Raji (cell line): ENCODE measurements at regions not wholly inside any gene's neighbourhood (a gene's known extent, or its start where the extent isn't known, plus 50 kb on each side); places are given as distances from the start of the nearest gene placed in this dataset.

ENCODE experiments used
- POLR2A ChIP-seq: IDR thresholded peaks from 2 replicates; pipeline ENCODE4 v1.6.1; 2011; ENCODE audit warnings: low read depth, low read length, control low read depth; ENCODE audit not compliant: insufficient read depth

DNA sequence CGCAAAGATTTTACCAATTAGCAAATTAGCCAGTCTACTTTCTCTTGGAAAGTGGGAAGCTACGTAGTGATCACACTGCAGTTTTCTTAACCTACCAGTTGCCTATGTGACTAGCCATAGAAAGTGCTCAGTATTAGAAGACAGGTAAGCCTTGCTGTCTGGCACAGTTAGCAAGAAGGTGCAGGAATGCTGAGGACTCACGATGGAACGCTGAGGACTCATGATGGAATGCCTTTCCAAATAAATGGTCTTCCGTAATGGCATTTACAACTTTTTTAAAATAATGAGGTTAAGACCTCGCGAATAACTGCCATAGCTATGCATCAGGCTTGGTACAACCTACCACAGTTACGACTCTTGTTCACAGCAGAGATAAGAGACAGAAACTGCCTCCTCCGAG, 1645.6 kb upstream of the MIR17HG start:
- TF ChIP-seq POLR2A, result no peak

- TF ChIP-seq POLR2A, result no peak
These were observed 1643.4 kb upstream of the MIR17HG start for GRCh38 chr13:89704040-89704439.

- TF ChIP-seq POLR2A, result no peak
These were observed 1639.5 kb upstream of the MIR17HG start for GRCh38 chr13:89708013-89708412.

GRCh38 chr13:89721216-89721615, 1626.3 kb upstream of the MIR17HG start:
- TF ChIP-seq POLR2A, result no peak

DNA sequence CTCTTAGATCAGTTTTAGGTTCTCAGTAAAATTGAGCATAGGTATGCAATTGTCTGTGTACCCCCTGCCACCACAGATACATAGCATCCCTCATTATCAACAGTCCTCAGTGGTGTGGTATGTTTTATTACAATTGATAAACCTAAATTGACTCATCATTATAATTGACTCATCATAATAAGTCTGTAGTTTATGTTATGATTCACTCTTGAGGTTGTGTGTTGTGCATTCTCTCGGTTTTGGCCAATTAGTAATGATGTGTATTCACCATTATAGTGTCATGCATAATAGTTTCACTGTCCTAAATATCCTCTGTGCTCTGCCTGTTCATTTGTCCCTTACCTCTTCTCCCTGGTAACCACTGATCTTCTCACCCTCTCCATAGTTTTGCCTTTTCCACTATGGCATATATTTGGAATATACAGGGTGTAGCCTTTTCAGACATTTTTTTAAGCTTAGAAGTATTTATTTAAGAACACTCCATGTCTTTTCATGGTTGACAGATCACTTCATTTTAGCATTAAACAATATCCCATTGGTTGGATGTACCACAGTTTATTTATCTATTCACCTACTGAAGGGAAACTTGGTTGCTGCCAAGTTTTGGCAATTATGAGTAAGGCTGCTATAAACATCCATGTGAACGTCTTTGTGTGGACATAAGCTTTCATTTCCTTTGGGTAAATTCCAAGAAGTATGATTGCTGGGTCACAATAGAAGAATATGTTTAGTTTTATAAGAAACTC, 1620.6 kb upstream of the MIR17HG start:
- TF ChIP-seq POLR2A, result no peak

DNA sequence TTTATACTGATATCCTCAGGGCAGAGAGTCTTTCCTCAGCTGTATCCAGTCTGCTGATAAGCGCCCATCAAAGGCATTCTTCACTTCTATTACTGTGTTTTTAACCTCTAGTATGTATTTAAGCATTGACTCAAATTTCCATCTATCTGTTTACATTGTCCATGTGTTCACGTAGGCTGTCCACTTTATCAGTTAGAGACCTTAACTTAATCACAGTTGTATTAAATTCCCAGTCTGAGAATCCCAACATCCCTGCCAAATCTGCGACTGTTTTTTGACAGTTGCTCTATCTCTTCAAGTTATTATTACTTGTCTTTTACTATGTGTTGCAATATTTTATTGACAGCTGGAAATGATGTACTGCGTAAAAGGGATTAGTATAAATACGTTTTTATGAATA, 1613.7 kb upstream of the MIR17HG start:
- TF ChIP-seq POLR2A, result no peak

- no peak for TF ChIP-seq POLR2A
These were observed 1610.4 kb upstream of the MIR17HG start for GRCh38 chr13:89737051-89737450.

- TF ChIP-seq POLR2A, result no peak
These were observed 1609.4 kb upstream of the MIR17HG start for GRCh38 chr13:89738072-89738471.

- no peak for TF ChIP-seq POLR2A
These were observed 1606.3 kb upstream of the MIR17HG start for GRCh38 chr13:89740994-89741685.

DNA sequence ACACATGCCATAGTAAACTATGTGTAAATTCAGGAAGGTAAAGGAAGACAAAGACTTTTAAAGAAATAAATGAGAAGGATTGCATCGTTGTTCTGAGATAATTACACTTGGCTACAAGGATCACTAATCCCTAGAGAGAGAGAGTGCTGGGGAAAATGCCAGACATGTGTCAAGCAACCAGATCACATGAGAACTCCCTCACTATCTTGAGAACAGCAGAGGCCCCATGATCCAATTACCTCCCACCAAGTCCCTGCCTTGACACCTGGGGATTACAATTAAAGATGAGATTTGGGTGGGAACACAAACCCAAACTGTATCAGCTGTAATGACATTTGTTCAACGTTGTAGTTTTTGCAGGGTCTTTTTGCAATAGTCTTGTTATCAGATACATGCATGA, 1600.9 kb upstream of the MIR17HG start:
- TF ChIP-seq POLR2A, result no peak

DNA sequence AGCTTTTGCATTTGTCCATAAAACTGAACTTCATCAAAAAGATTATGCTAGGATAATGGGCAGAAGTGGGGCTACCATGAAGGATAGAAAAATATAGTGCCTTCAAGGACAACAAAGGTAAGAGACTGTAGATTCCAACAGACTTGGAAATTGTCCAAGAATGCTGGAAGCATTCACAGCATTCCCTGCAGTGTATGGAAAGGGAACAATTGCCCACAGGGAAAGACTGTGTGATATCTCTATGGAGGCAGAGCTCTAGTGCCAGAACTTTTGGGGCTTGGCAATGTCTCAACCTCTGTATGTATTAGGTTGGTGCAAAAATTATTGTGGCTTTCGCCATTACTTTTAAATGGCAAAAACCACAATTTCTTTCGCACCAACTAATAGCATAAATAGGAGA, 1598.8 kb upstream of the MIR17HG start:
- no peak for TF ChIP-seq POLR2A

DNA sequence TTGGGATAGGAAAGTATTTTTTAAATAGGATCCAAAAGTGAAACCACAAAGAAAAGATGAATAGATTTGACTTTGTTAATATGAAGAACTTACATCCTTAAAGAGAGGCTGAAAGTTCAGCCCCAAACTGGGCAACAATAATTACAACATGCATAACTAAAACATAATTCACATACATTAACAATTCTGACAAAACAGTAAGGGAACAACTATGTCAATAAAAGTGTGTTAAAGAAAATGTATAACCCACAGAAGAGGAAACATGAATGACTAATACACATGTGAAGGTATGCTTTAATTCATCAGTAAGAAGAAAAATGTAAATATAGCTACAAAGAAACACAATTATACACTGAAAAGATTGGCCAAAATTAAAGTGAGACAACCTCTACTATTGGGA, 1597.6 kb upstream of the MIR17HG start:
- TF ChIP-seq POLR2A, result no peak

DNA sequence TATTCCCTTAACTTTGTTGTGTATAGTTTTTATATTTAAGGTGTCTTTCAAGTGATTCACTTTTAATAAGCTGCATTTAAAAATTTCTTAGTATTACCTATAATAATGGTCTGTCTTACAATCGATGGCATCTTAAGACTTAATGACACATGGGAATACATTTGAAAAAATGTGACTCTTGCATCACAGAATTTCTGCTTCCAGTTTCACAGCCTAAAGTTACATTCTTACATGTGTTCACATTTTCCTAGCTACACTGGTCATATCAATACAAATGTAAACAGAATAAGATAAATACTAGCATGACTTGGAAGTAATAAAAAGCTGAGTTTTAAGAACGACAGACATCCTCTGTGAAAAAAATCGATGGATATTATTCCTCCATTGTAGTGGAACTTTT, 1597.1 kb upstream of the MIR17HG start:
- TF ChIP-seq POLR2A, result no peak

- no peak for TF ChIP-seq POLR2A
These were observed 1596.0 kb upstream of the MIR17HG start for GRCh38 chr13:89751432-89751930.

DNA sequence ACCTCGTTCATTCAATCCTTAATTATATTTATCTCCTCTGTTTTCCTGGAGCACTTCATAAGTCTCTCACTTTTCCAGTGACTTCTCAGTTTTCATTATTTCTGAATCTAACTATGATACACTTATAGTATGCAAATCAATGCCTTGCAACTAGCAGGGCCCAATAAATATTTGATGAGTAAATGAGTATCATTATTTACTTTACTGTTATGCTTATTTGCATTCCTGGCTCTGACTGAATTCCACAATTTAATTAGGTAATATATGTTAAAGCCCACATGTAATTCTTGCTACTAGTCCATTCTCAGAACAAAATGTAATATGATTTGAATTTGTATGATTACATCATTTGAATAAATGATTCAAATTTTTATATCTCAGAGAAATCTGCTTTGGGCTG, 1595.1 kb upstream of the MIR17HG start:
- TF ChIP-seq POLR2A, result no peak

DNA sequence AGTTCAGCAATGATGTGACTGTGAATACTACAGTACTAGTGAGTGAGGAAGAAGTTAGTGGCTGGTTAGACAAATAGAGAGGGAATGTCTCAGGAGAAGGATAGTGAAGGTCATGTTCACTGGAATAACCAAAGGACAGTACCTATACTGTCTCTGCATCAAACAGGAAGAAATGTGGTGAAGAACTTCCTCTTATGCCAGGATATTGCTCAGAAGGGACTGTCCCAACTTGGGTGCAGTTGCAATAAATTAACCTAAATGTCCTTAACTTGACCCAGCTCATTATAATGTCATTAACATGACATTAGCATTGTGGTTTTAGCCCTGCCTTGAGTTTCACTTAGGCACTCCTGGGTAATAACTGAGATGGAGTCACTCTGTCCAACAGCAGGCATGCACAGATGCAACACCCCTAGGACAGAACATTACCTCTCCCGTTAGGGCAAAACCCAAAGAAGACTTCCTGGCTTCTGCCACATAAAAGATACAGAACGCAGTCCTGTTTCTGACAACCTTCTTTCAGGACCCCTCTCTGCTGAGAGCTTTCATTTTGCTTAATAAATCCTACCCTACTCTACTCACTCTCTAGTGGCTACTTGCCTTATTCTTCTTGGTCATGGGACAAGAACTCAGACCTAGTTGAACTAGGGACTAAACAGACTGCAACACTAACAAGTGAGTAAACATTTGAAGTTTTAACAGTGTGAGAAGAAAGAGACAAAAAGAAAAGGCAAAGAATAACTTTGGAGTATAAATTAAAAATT, 1591.6 kb upstream of the MIR17HG start:
- TF ChIP-seq POLR2A, result no peak
